ENCODE measurements at regions not wholly inside any gene's neighbourhood (a gene's known extent, or its start where the extent isn't known, plus 50 kb on each side); places are given as distances from the start of the nearest gene placed in this dataset.

GRCh38 chr9:85225180-85225579 lies 516.6 kb downstream of the AGTPBP1 start:
- no peak overlapping the region for H2BK120ac ChIP-seq (ENCODE audit: low read depth, low read length)
- H2AK5ac ChIP-seq (ENCODE audit: low read depth, low read length) = no peak overlapping the region
- no peak overlapping the region for H4K91ac ChIP-seq (ENCODE audit: insufficient read depth, low read depth, low read length)
- DNase-seq (no peak), ATAC-seq (ENCODE audit: low read depth) (no peak)
- no peak overlapping the region for H2AFZ ChIP-seq (replicated peaks; ENCODE audit: low read length, poor library complexity)
- H2BK20ac ChIP-seq (ENCODE audit: low read depth, low read length) = no peak overlapping the region
- no peak overlapping the region for H3K56ac ChIP-seq (ENCODE audit: extremely low read depth, insufficient read depth, low read length)
- CTCF ChIA-PET = no interaction called here
- H3K4ac ChIP-seq (ENCODE audit: low read depth, low read length) = no peak overlapping the region
- H4K8ac ChIP-seq (ENCODE audit: low read depth in 2 of 2, low read length in 2 of 2) = no peak overlapping the region
- H3K4me2 ChIP-seq (ENCODE audit: low read depth, low read length) = no peak overlapping the region
- no peaks in the 10 kb centered on the region for H4K20me1 ChIP-seq (ENCODE audit: insufficient read depth, low read length)
- no peaks in the 10 kb centered on the region for H3K4me1 ChIP-seq (ENCODE audit: control insufficient read depth, insufficient read depth, low read length)
- H3K36me3 ChIP-seq (ENCODE audit: control insufficient read depth, insufficient read depth, low read length) = no peaks in the 10 kb centered on the region
- dilution Hi-C loops (cut with HindIII; ENCODE audit: low sequenced_read_pairs, unreplicated experiment) = no loop called here
- H3K4me3 ChIP-seq (ENCODE audit: insufficient read depth, low read depth, low read length) = no peak overlapping the region
- no peak overlapping the region for H3K23ac ChIP-seq (ENCODE audit: low read depth, low read length)
- no peaks in the 10 kb centered on the region for H3K9me1 ChIP-seq (ENCODE audit: insufficient read depth, low read length)
- no peaks in the 10 kb centered on the region for H3K79me1 ChIP-seq (ENCODE audit: low read depth in 1 of 2, low read length in 2 of 2)
- POLR2A ChIA-PET (ENCODE audit: unreplicated experiment) = no interaction called here
- intact Hi-C loops (cut with micrococcal nuclease) = no loop called here
- no peak overlapping the region for H3K18ac ChIP-seq (ENCODE audit: low read depth, low read length)
- no peaks in the 10 kb centered on the region for H3K27me3 ChIP-seq (ENCODE audit: control insufficient read depth, insufficient read depth, low read length)
- no peak overlapping the region for H2BK15ac ChIP-seq (ENCODE audit: low read depth, low read length)
- no CpG with 5 or more reads among the region's 2 CpGs for WGBS, 2 experiments (ENCODE audit: extremely low coverage in 2 of 2, insufficient read length in 1 of 2)
- TF ChIP-seq CTCF (conservative IDR thresholded peaks at IDR 0.05; ENCODE audit: low read depth, low read length) = no peak
- TF ChIP-seq SMC3 (IDR thresholded peaks at IDR 0.05; ENCODE audit: low read depth, low read length) = no peak
- no peak for TF ChIP-seq USF2 (IDR thresholded peaks at IDR 0.05; ENCODE audit: low read depth, low read length)
- no peak for TF ChIP-seq NFE2L2 (IDR thresholded peaks at IDR 0.05; ENCODE audit: low read depth, low read length)
- no peak for TF ChIP-seq POLR2A (IDR thresholded peaks at IDR 0.05; ENCODE audit: low read depth, low read length)
- TF ChIP-seq MAZ (IDR thresholded peaks at IDR 0.05; ENCODE audit: borderline replicate concordance, low read depth, low read length) = no peak
- H3K9ac ChIP-seq (ENCODE audit: low read depth, low read length) = no peak overlapping the region
- H3K27ac ChIP-seq (ENCODE audit: insufficient read depth, low read length) = no peak overlapping the region
- no peak overlapping the region for H3K14ac ChIP-seq (replicated peaks; ENCODE audit: low read depth, low read length)
- peaks cover 27% of the 10 kb centered on the region for H3K9me3 ChIP-seq (ENCODE audit: control insufficient read depth, insufficient read depth, low read length)
- no peak overlapping the region for H2AK9ac ChIP-seq (replicated peaks; ENCODE audit: low read depth, low read length, poor library complexity)
- in situ Hi-C loops (cut with MboI; ENCODE audit: low sequenced_read_pairs) = no loop called here
- no peak overlapping the region for H2BK5ac ChIP-seq (ENCODE audit: low read depth, low read length, poor library complexity, severe bottlenecking)
- BruUV-seq (replicated peaks) = no TSS peak
- H4K5ac ChIP-seq (ENCODE audit: low read depth, low read length) = no peak overlapping the region
